ENCODE measurements at regions not wholly inside any gene's neighbourhood (a gene's known extent, or its start where the extent isn't known, plus 50 kb on each side); places are given as distances from the start of the nearest gene placed in this dataset.
A peak's percentile ranks its signal among the peaks of the same experiment; 100 is the strongest.

DNA sequence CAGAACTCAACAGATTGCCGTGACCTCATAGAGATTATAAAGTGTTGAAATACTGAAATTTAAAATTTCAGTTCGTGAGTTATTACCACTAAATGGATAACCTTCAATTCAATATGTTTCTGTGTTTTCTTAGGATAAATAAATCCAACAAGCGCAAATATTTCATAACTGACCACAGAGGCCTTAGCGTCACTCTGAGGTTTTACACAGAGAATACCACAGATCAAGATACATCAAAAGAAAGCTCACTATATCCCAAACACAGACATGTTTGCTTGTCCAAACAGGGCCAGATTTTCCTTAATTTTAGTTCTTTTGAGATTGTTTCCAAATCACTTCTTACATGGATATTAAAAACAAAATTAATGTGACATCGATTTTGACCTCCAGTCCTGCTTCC is 235.8 kb downstream of the EFNB2 start:
- TF ChIP-seq, protein P1, sequence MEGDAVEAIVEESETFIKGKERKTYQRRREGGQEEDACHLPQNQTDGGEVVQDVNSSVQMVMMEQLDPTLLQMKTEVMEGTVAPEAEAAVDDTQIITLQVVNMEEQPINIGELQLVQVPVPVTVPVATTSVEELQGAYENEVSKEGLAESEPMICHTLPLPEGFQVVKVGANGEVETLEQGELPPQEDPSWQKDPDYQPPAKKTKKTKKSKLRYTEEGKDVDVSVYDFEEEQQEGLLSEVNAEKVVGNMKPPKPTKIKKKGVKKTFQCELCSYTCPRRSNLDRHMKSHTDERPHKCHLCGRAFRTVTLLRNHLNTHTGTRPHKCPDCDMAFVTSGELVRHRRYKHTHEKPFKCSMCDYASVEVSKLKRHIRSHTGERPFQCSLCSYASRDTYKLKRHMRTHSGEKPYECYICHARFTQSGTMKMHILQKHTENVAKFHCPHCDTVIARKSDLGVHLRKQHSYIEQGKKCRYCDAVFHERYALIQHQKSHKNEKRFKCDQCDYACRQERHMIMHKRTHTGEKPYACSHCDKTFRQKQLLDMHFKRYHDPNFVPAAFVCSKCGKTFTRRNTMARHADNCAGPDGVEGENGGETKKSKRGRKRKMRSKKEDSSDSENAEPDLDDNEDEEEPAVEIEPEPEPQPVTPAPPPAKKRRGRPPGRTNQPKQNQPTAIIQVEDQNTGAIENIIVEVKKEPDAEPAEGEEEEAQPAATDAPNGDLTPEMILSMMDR (conservative IDR thresholded peaks at IDR 0.05; ENCODE audit: low read depth, low read length), result no peak
- DNase-seq (ENCODE audit: low read depth), result no peak
- H3K4me3 ChIP-seq (ENCODE audit: low read length), result no peak overlapping the region

DNA sequence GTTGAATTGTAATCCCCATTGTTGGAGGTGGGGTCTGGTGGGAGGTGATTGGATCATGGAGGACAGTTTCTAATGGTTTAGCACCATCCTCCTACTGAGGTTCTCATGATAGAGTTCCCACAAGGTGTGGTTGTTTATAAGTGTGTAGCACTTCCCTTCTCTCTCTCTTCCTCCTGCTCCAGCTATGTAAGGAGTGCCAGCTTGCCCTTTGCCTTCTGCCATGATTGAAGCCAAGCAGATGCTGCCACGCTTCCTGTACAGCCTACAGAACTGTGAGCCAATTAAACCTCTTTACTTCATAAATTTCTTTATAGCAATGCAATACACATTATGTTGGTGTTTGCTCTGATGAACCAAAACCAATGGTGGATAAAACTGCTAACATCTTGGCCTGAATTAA is 238.2 kb downstream of the EFNB2 start:
- TF ChIP-seq, protein P1 (conservative IDR thresholded peaks at IDR 0.05; ENCODE audit: low read depth, low read length), result no peak
- DNase-seq (ENCODE audit: low read depth), result no peak
- H3K4me3 ChIP-seq (ENCODE audit: low read length), result no peak overlapping the region

DNA sequence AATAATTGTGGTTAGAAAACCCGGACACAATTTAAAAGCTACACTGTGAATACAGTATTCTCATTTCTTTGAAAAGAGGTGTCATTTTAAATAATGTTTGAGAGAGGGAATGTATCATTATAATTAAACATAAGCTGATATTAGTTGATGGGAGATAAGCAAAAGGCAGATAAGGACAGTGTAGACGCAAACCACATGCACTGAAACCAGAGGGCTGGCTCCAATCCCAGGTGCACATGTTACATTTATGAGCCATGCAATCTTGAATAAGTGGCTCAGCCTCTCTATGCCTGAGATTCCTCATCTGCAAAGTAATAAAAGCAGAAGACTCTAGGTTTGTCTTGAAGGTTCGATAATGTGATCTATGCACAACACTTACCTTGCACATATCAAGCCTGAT is 238.7 kb downstream of the EFNB2 start:
- H3K4me3 ChIP-seq (ENCODE audit: low read length), result no peak overlapping the region
- TF ChIP-seq, protein P1 (conservative IDR thresholded peaks at IDR 0.05; ENCODE audit: low read depth, low read length), result no peak
- DNase-seq (ENCODE audit: low read depth), result no peak

DNA sequence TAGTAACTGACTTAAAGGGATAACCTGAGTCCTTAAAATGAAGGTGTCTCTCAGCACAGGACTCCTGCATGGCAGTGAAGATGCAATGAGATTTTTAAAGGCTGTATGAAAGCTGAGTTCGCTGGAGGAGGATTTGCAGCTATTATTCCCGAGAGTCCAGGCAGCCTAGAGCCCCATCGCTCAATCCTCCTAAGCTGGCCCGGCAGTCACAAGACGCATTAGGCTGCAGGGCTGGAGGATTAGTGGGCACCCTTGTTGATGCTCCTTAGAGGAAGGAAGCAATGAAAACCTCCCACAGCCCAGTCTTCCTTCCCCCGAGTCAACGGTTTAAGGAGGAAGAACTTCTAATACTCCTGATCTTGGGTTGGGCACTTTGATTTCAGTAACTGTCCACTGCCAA is 239.5 kb downstream of the EFNB2 start:
- TF ChIP-seq, protein P1 (conservative IDR thresholded peaks at IDR 0.05; ENCODE audit: low read depth, low read length), result no peak
- DNase-seq (ENCODE audit: low read depth), result peak; percentile 81
- no peak overlapping the region for H3K4me3 ChIP-seq (ENCODE audit: low read length)

DNA sequence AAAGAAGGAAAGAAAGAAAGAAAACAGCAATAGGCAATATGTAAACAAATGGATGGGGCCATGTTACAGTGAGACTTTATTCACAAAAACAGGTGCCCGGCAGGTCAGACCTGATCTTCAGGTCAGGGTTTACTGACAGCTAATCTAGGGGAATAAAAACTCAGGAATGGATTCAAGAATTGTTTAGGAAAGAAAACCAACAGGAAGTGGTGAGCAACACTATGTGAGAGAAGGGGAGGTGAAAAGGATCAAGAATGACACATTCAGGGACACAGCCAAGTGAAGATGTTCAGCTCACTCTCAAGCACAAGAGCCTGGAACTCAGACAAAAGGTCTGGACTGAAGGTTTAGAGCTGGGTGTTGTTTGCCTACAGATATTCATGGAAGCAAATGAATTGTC is 244.5 kb downstream of the EFNB2 start:
- no peak overlapping the region for H3K4me3 ChIP-seq (ENCODE audit: low read length)
- no peak for DNase-seq (ENCODE audit: low read depth)
- TF ChIP-seq, protein P1 (conservative IDR thresholded peaks at IDR 0.05; ENCODE audit: low read depth, low read length), result no peak

DNA sequence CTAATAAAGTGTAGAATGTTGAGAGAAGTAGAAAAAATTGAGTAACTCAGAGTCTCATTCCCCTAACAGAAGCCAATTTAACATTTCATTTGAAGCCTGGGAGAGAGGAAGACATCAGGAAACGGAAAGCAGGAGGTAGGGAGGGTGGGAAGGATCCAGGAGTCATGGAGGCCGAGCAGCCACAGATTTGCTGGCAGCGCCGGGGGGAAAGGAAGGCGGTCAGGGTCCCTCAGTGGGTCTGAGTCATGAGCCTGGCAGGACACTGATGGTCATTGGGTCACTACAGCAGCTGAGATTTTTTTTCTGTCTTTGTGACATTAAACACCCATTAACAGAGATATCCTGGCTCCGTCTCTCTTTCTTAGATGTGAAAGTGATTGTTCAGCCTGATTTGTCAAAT is 248.1 kb downstream of the EFNB2 start:
- DNase-seq (ENCODE audit: low read depth), result no peak
- no peak overlapping the region for H3K4me3 ChIP-seq (ENCODE audit: low read length)
- TF ChIP-seq, protein P1 (conservative IDR thresholded peaks at IDR 0.05; ENCODE audit: low read depth, low read length), result no peak

DNA sequence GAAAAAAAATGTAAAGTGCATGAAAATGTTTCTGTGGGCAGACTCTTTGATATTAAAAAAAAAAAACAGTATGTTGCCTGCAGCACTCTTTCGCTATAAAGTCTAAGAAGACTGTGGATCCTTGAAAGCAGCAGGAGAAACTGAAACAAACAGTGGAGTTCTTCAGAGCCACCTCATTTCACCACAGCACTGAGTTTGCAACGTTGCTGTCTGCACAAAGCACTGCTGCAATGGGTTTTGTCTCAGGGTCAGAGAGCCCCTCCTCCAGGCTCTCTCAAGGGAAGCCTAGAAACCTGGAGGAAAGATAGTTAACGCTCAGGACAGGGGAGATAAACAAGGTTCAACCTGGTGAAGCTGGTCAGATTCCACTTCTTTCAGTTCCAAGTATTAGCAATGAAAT is 248.7 kb downstream of the EFNB2 start:
- no peak overlapping the region for H3K4me3 ChIP-seq (ENCODE audit: low read length)
- TF ChIP-seq, protein P1 (conservative IDR thresholded peaks at IDR 0.05; ENCODE audit: low read depth, low read length), result no peak
- DNase-seq (ENCODE audit: low read depth), result no peak

Data from retinal pigment epithelial cell (primary cell).